Keratinocyte (primary cell): ENCODE measurements at regions not wholly inside any gene's neighbourhood (a gene's known extent, or its start where the extent isn't known, plus 50 kb on each side); places are given as distances from the start of the nearest gene placed in this dataset.

ENCODE experiments used
- CTCF ChIP-seq, 3 experiments: IDR thresholded peaks in 1 of 3; conservative IDR thresholded peaks in 1 of 3; optimal IDR thresholded peaks in 1 of 3; 2 replicates in 2 of 3; 3 replicates in 1 of 3; pipeline versions ENCODE3 to v1.5.1; 2011; ENCODE audit warnings: low read length in 3 of 3, mild to moderate bottlenecking in 3 of 3, moderate library complexity in 2 of 3, control low read depth in 1 of 3, inconsistent platforms in 1 of 3; ENCODE audit not compliant: insufficient read depth in 2 of 3; ENCODE audit errors: extremely low read depth in 1 of 3
- EZH2 ChIP-seq: IDR thresholded peaks from one replicate; pipeline ENCODE4 v1.6.1; 2012; ENCODE audit warnings: inconsistent platforms, mild to moderate bottlenecking, low read length, moderate library complexity

GRCh38 chr9:73741316-73741715 is 589.7 kb downstream of the ANXA1 start:
- no peak for TF ChIP-seq CTCF (optimal IDR thresholded peaks at IDR 0.05 in 1 of 3, IDR thresholded peaks at IDR 0.05 in 1 of 3, conservative IDR thresholded peaks at IDR 0.05 in 1 of 3; ENCODE audit: extremely low read depth in 1 of 3, insufficient read depth in 2 of 3, low read length in 3 of 3)
- no peak for TF ChIP-seq EZH2
